ENCODE measurements at regions not wholly inside any gene's neighbourhood (a gene's known extent, or its start where the extent isn't known, plus 50 kb on each side); places are given as distances from the start of the nearest gene placed in this dataset.

GRCh38 chr1:55713516-55713915 is 498.4 kb upstream of the USP24 start:
- Histone ChIP-seq H3K14ac (ENCODE audit: insufficient read depth, low read length) (no peak overlapping the region), H3K23ac (ENCODE audit: insufficient read length, low read depth, low read length) (no peak overlapping the region), H3K56ac (ENCODE audit: insufficient read length, low read depth, low read length) (no peak overlapping the region), H3K4me1 (ENCODE audit: insufficient read depth, low read length) (0 out of 2 replicates have a peak, but pooled peaks cover under 1% of the 10 kb centered on the region), H2BK15ac (ENCODE audit: low read depth, low read length) (no peak overlapping the region), H3K27ac (ENCODE audit: insufficient read length, low read depth, low read length) (no peak overlapping the region), H3T11ph (ENCODE audit: low read length) (no peak overlapping the region), H3K4ac (ENCODE audit: low read depth, low read length) (no peak overlapping the region), H3K18ac (ENCODE audit: insufficient read length, low read depth, low read length) (no peak overlapping the region), H3K9me3 (ENCODE audit: control insufficient read depth, low read depth, low read length) (no peaks in the 10 kb centered on the region), H3K23me2 (ENCODE audit: insufficient read length, low read depth, low read length, poor library complexity, severe bottlenecking) (no peaks in the 10 kb centered on the region), H3K79me2 (ENCODE audit: insufficient read depth, low read length) (no peaks in the 10 kb centered on the region; the same call in 1 of the 2 replicates), H3K27me3 (ENCODE audit: insufficient read depth, low read length) (no peaks in the 10 kb centered on the region), H4K5ac (ENCODE audit: insufficient read length, low read depth, low read length) (no peak overlapping the region), H3K79me1 (ENCODE audit: insufficient read depth, low read depth, low read length, poor library complexity, severe bottlenecking) (no peaks in the 10 kb centered on the region), H3K9ac (ENCODE audit: extremely low read depth, insufficient read length, low read length) (no peak overlapping the region), H3K4me2 (ENCODE audit: insufficient read depth, insufficient read length, low read length) (no peak overlapping the region), H2BK12ac (ENCODE audit: insufficient read length, low read depth, low read length) (no peak overlapping the region), H4K8ac (replicated peaks; ENCODE audit: insufficient read length, low read depth, low read length) (no peak overlapping the region), H2BK120ac (ENCODE audit: low read depth, low read length, poor library complexity, severe bottlenecking) (no peak overlapping the region), H2BK20ac (ENCODE audit: low read depth, low read length, poor library complexity, severe bottlenecking) (no peak overlapping the region), H2BK5ac (ENCODE audit: insufficient read length, low read length) (no peak overlapping the region), H2AFZ (ENCODE audit: low read length) (no peak overlapping the region), H2AK5ac (ENCODE audit: insufficient read length, low read length) (no peak overlapping the region), H4K20me1 (ENCODE audit: control insufficient read depth, insufficient read depth, insufficient read length) (no peaks in the 10 kb centered on the region), H4K91ac (ENCODE audit: insufficient read length, low read depth, low read length) (no peak overlapping the region)
- no peak overlapping the region for H3K27ac Mint-ChIP-seq
- no peak overlapping the region for H3K4me3 Mint-ChIP-seq
- no CpG with 5 or more reads among the region's 5 CpGs for WGBS (ENCODE audit: extremely low coverage, insufficient read length, low lambda C conversion rate)
- no peak for DNase-seq
- no peaks in the 10 kb centered on the region for H3K36me3 Mint-ChIP-seq (ENCODE audit: insufficient read depth in 1 of 3, low read depth in 3 of 3)
- H3K4me1 Mint-ChIP-seq = peaks cover 20 to 26% of the 10 kb centered on the region in 2 experiments
- H3K27me3 Mint-ChIP-seq (ENCODE audit: low read depth) = peaks cover 4% of the 10 kb centered on the region; the same call in 1 of the 2 replicates
- no peaks in the 10 kb centered on the region for H3K9me3 Mint-ChIP-seq
- no peak for TF ChIP-seq CTCF (conservative IDR thresholded peaks at IDR 0.05)

All from H9 (cell line).